ENCODE measurements at regions not wholly inside any gene's neighbourhood (a gene's known extent, or its start where the extent isn't known, plus 50 kb on each side); places are given as distances from the start of the nearest gene placed in this dataset.
A peak's percentile ranks its signal among the peaks of the same experiment; 100 is the strongest.

DNA sequence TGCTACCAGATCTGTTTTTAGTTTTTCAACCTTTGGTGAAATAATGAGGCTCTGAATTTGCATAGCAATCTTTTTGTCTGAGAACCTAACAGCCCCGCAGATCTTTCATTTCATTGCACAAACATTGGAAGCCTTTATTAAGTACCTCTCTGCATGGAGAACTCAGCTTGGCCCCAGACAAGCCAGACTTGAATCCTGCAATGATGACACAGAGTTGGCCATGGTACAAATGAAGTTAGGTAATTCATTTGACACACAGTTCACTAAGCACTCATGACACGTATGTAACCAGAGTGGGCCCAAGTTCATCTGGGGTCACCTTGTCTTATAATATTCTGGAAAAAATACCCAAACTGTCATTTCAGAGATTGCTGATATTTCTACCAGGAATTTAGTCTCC lies 439.1 kb upstream of the ID2 start:
- TF ChIP-seq POLR2A (IDR thresholded peaks at IDR 0.05; ENCODE audit: extremely low read depth, insufficient read length) (no peak), MYC (IDR thresholded peaks at IDR 0.05; ENCODE audit: low read depth, low read length) (no peak)
- TF ChIP-seq, protein P1, sequence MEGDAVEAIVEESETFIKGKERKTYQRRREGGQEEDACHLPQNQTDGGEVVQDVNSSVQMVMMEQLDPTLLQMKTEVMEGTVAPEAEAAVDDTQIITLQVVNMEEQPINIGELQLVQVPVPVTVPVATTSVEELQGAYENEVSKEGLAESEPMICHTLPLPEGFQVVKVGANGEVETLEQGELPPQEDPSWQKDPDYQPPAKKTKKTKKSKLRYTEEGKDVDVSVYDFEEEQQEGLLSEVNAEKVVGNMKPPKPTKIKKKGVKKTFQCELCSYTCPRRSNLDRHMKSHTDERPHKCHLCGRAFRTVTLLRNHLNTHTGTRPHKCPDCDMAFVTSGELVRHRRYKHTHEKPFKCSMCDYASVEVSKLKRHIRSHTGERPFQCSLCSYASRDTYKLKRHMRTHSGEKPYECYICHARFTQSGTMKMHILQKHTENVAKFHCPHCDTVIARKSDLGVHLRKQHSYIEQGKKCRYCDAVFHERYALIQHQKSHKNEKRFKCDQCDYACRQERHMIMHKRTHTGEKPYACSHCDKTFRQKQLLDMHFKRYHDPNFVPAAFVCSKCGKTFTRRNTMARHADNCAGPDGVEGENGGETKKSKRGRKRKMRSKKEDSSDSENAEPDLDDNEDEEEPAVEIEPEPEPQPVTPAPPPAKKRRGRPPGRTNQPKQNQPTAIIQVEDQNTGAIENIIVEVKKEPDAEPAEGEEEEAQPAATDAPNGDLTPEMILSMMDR (IDR thresholded peaks at IDR 0.05; ENCODE audit: low read depth, low read length) = no peak
- TF ChIP-seq, protein P2, sequence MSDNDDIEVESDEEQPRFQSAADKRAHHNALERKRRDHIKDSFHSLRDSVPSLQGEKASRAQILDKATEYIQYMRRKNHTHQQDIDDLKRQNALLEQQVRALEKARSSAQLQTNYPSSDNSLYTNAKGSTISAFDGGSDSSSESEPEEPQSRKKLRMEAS (IDR thresholded peaks at IDR 0.05; ENCODE audit: low read depth, low read length) = no peak
- no peak overlapping the region for H3K4me3 ChIP-seq (ENCODE audit: low read depth, low read length)
- no peak for DNase-seq (ENCODE audit: low read depth)

DNA sequence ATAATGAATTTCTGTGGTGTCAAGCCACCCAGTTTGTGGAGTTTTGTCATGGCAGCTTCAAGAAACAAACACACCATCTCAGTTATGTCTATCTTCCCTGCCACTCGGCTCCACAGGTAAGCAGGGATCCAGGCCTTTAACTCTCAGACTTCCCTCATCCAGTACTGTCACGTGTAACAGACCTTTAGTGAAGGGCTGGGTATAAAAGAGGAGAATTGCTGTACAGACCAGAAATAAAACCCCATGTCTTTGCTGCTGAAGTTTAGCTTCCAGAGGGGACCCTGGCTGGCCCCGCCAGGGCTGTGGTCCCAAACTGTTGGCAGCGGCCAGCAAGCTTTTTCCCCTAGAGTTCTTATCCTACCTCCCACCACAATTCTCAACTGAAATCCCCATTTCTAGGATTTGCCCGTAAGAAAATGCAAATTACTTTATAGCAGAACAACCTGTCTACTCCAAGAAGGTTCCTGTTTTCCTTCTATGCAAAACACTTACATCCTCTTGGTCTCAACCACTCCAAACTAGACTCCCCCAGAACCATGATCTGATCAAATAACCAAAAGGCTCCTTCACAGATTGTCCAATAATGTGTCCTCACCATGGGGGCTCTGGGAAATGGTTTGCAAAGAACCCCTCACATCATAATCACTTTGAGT lies 438.0 kb upstream of the ID2 start:
- TF ChIP-seq POLR2A (IDR thresholded peaks at IDR 0.05; ENCODE audit: extremely low read depth, insufficient read length) (no peak), MYC (IDR thresholded peaks at IDR 0.05; ENCODE audit: low read depth, low read length) (no peak)
- TF ChIP-seq, protein P1 (IDR thresholded peaks at IDR 0.05; ENCODE audit: low read depth, low read length) = no peak
- TF ChIP-seq, protein P2 (IDR thresholded peaks at IDR 0.05; ENCODE audit: low read depth, low read length) = no peak
- no peak overlapping the region for H3K4me3 ChIP-seq (ENCODE audit: low read depth, low read length)
- DNase-seq (ENCODE audit: low read depth) = no peak

DNA sequence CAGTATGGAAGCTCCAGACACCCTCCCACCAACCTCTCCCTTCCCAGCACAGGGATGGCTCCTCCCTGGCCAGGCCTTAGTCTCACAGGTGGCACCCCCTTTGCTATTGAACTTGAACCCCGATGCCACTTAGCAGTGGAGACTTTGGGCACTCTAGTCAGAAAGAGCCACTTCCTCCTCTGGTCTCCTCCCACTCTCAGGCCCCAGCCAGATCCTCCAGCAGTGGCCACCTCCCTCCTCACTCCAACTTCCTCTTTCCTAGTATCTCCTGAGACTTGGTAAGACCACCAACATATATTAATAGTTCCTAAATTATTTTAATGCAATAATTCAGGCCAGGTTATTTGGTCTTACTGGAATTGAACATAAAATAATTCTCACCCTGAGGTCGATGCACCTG lies 437.2 kb upstream of the ID2 start:
- peak; percentile 93 for DNase-seq (ENCODE audit: low read depth)
- H3K4me3 ChIP-seq (ENCODE audit: low read depth, low read length) = no peak overlapping the region
- TF ChIP-seq, protein P2 (IDR thresholded peaks at IDR 0.05; ENCODE audit: low read depth, low read length) = no peak
- TF ChIP-seq MYC (IDR thresholded peaks at IDR 0.05; ENCODE audit: low read depth, low read length) = no peak
- TF ChIP-seq, protein P1 (IDR thresholded peaks at IDR 0.05; ENCODE audit: low read depth, low read length) = no peak
- TF ChIP-seq POLR2A (IDR thresholded peaks at IDR 0.05; ENCODE audit: extremely low read depth, insufficient read length) = no peak

DNA sequence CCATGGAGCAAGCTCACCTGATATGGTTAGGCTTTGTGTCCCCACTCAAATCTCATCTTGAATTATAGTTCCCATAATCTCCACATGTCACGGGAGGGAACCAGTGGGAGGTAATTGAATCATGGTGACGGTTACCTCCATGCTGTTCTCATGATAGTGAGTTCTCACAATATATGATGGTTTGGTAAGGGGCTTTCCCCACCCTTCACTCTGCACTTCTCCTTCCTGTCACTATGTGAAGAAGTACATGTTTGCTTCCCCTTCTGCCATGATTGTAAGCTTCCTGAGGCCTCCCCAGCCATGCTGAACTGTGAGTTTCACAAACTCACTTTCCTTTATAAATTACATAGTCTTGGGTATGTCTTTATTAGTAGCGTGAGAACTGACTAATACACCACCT lies 435.7 kb upstream of the ID2 start:
- no peak overlapping the region for H3K4me3 ChIP-seq (ENCODE audit: low read depth, low read length)
- DNase-seq (ENCODE audit: low read depth) = no peak
- TF ChIP-seq MYC (IDR thresholded peaks at IDR 0.05; ENCODE audit: low read depth, low read length) (no peak), POLR2A (IDR thresholded peaks at IDR 0.05; ENCODE audit: extremely low read depth, insufficient read length) (no peak)
- TF ChIP-seq, protein P1 (IDR thresholded peaks at IDR 0.05; ENCODE audit: low read depth, low read length) = no peak
- TF ChIP-seq, protein P2 (IDR thresholded peaks at IDR 0.05; ENCODE audit: low read depth, low read length) = no peak

DNA sequence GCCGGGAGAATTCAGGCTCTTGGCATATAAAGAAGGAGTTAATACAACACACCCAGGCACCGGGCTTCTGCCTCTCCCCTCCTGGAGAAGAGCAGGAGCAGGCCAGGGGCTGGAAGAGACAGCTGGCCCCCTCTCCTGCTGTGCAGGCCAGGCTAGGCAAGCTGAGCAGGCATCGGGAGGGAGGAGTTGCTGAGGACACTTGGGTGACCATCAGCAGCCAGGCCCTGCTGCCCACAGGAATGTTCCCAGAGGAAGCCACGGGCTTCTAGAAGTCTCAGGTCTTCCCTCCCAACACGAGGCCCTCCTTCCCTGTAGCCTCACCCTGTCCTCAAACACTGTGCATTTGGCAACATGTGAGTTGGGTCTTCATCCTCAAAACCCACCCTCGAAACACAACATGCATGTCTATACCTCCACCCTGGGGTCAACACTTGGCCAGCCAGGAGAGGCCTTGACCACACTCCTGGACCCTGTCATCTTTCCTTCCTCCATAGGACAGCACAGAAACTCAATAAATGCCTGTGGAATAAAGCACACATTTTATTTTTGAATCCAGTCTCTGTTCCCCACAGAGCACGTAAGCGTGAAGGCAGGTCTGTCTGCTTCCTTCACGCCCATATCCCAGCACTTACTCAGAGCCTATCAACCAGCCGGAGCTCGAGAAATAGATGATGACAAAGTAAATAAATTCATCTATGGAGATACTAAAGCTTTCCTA lies 433.8 kb upstream of the ID2 start:
- TF ChIP-seq POLR2A (IDR thresholded peaks at IDR 0.05; ENCODE audit: extremely low read depth, insufficient read length) (no peak), MYC (IDR thresholded peaks at IDR 0.05; ENCODE audit: low read depth, low read length) (no peak)
- TF ChIP-seq, protein P2 (IDR thresholded peaks at IDR 0.05; ENCODE audit: low read depth, low read length) = no peak
- TF ChIP-seq, protein P1 (IDR thresholded peaks at IDR 0.05; ENCODE audit: low read depth, low read length) = no peak
- H3K4me3 ChIP-seq (ENCODE audit: low read depth, low read length) = no peak overlapping the region
- no peak for DNase-seq (ENCODE audit: low read depth)

Data from NB4 (cell line).